ENCODE measurements at regions not wholly inside any gene's neighbourhood (a gene's known extent, or its start where the extent isn't known, plus 50 kb on each side); places are given as distances from the start of the nearest gene placed in this dataset.

GRCh38 chr1:43108080-43108479, 64.0 kb downstream of the EBNA1BP2 start:
- no peak overlapping the region for H2AFZ ChIP-seq (ENCODE audit: low read length)
- H3K79me2 ChIP-seq (ENCODE audit: insufficient read depth, low read length): no peaks in the 10 kb centered on the region
- H3K4me1 ChIP-seq (ENCODE audit: insufficient read depth, low read length): no peaks in the 10 kb centered on the region
- no peaks in the 10 kb centered on the region for H3K36me3 ChIP-seq (ENCODE audit: insufficient read depth, low read length)
- no peak for TF ChIP-seq CTCF (IDR thresholded peaks at IDR 0.05; ENCODE audit: extremely low read depth, low read depth, low read length)
- no peaks in the 10 kb centered on the region for H3K27me3 ChIP-seq (ENCODE audit: insufficient read depth, low read length)
- H4K20me1 ChIP-seq (ENCODE audit: insufficient read depth, low read length): no peaks in the 10 kb centered on the region
- no peak overlapping the region for H3K27ac ChIP-seq (ENCODE audit: low read depth, low read length)
- DNase-seq (ENCODE audit: insufficient read length, low spot score, missing footprints): no peak
- H3K4me2 ChIP-seq (ENCODE audit: insufficient read depth, low read length): no peak overlapping the region
- H3K4me3 ChIP-seq (ENCODE audit: insufficient read depth, low read length): no peak overlapping the region
- H3K9me3 ChIP-seq (ENCODE audit: low read depth, low read length): peaks cover 3% of the 10 kb centered on the region

- no peaks in the 10 kb centered on the region for H3K4me1 ChIP-seq (ENCODE audit: insufficient read depth, low read length)
- H3K4me3 ChIP-seq (ENCODE audit: insufficient read depth, low read length): no peak overlapping the region
- no peak for TF ChIP-seq CTCF (IDR thresholded peaks at IDR 0.05; ENCODE audit: extremely low read depth, low read depth, low read length)
- no peak overlapping the region for H2AFZ ChIP-seq (ENCODE audit: low read length)
- no peak for DNase-seq (ENCODE audit: insufficient read length, low spot score, missing footprints)
- H3K27ac ChIP-seq (ENCODE audit: low read depth, low read length): no peak overlapping the region
- no peaks in the 10 kb centered on the region for H3K27me3 ChIP-seq (ENCODE audit: insufficient read depth, low read length)
- H4K20me1 ChIP-seq (ENCODE audit: insufficient read depth, low read length): no peaks in the 10 kb centered on the region
- H3K4me2 ChIP-seq (ENCODE audit: insufficient read depth, low read length): no peak overlapping the region
- H3K9me3 ChIP-seq (ENCODE audit: low read depth, low read length): peaks cover 3% of the 10 kb centered on the region
- H3K36me3 ChIP-seq (ENCODE audit: insufficient read depth, low read length): no peaks in the 10 kb centered on the region
- no peaks in the 10 kb centered on the region for H3K79me2 ChIP-seq (ENCODE audit: insufficient read depth, low read length)
These were observed 64.4 kb downstream of the EBNA1BP2 start for GRCh38 chr1:43107664-43108063.

DNA sequence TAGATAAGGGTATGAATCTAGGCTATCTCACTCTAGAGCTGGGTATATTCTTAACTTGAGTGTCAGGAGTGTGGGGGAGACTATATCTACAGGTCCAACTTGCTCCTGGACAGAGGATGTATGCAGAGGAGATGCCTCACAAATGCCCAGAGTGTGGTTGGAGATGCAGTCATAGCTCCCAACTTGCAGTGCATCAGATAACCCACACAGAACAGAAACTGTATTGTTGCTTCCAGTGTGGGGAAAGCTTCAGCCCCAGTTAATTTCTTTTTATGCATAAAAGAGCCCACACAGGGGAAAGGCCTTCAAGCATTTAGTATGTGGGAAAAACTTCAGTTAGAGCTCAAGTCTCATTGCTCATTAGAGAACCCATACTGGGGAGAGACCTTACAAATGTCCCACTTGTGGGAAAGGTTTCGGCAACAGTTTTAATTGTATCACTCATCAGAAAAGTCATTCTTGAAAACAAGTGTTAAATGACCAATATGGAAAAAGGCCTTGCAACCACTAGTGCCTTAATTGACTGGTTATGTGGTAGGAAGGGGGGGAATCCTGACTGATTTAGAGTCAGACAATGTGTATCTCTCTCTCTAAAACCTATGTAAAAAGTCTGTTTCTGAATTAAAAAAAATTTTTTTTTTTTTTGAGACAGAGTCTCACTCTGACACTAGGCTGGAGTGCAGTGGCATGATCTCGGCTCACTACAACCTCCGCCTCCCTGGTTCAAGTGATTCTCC, 67.9 kb downstream of the EBNA1BP2 start:
- H3K4me1 ChIP-seq (ENCODE audit: insufficient read depth, low read length): no peaks in the 10 kb centered on the region
- no peak for DNase-seq (ENCODE audit: insufficient read length, low spot score, missing footprints)
- no peaks in the 10 kb centered on the region for H3K36me3 ChIP-seq (ENCODE audit: insufficient read depth, low read length)
- no peak overlapping the region for H3K4me2 ChIP-seq (ENCODE audit: insufficient read depth, low read length)
- H4K20me1 ChIP-seq (ENCODE audit: insufficient read depth, low read length): no peaks in the 10 kb centered on the region
- no peak overlapping the region for H3K27ac ChIP-seq (ENCODE audit: low read depth, low read length)
- peaks cover 5% of the 10 kb centered on the region for H3K27me3 ChIP-seq (ENCODE audit: insufficient read depth, low read length)
- H3K9me3 ChIP-seq (ENCODE audit: low read depth, low read length): peaks cover 3% of the 10 kb centered on the region
- no peak overlapping the region for H2AFZ ChIP-seq (ENCODE audit: low read length)
- H3K4me3 ChIP-seq (ENCODE audit: insufficient read depth, low read length): no peak overlapping the region
- H3K79me2 ChIP-seq (ENCODE audit: insufficient read depth, low read length): no peaks in the 10 kb centered on the region
- TF ChIP-seq CTCF (IDR thresholded peaks at IDR 0.05; ENCODE audit: extremely low read depth, low read depth, low read length): no peak

- no peak overlapping the region for H3K4me3 ChIP-seq (ENCODE audit: insufficient read depth, low read length)
- H4K20me1 ChIP-seq (ENCODE audit: insufficient read depth, low read length): no peaks in the 10 kb centered on the region
- no peaks in the 10 kb centered on the region for H3K79me2 ChIP-seq (ENCODE audit: insufficient read depth, low read length)
- H2AFZ ChIP-seq (ENCODE audit: low read length): no peak overlapping the region
- no peaks in the 10 kb centered on the region for H3K36me3 ChIP-seq (ENCODE audit: insufficient read depth, low read length)
- no peak overlapping the region for H3K4me2 ChIP-seq (ENCODE audit: insufficient read depth, low read length)
- DNase-seq (ENCODE audit: insufficient read length, low spot score, missing footprints): no peak
- peaks cover 3% of the 10 kb centered on the region for H3K9me3 ChIP-seq (ENCODE audit: low read depth, low read length)
- H3K27me3 ChIP-seq (ENCODE audit: insufficient read depth, low read length): peaks cover 14% of the 10 kb centered on the region
- H3K4me1 ChIP-seq (ENCODE audit: insufficient read depth, low read length): no peaks in the 10 kb centered on the region
- no peak for TF ChIP-seq CTCF (IDR thresholded peaks at IDR 0.05; ENCODE audit: extremely low read depth, low read depth, low read length)
- H3K27ac ChIP-seq (ENCODE audit: low read depth, low read length): no peak overlapping the region
These were observed 71.0 kb downstream of the EBNA1BP2 start for GRCh38 chr1:43101061-43101460.
